SK-N-SH treated with all-trans-retinoic acid at 6 μM for 48 hours (cell line): ENCODE measurements at regions not wholly inside any gene's neighbourhood (a gene's known extent, or its start where the extent isn't known, plus 50 kb on each side); places are given as distances from the start of the nearest gene placed in this dataset.

ENCODE experiments used
- ARNTL ChIP-seq: fragments of 450-650 bp; formaldehyde crosslinking; IDR thresholded peaks from 2 replicates; pipeline ENCODE4 v1.5.0; 2020; ENCODE audit warnings: low read depth, mild to moderate bottlenecking, moderate library complexity, borderline replicate concordance
- BACH2 ChIP-seq: fragments of 250-450 bp; sonication (Bioruptor Pico); IDR thresholded peaks from 2 replicates; pipeline ENCODE4 v1.9.0; 2021; ENCODE audit warnings: mild to moderate bottlenecking, borderline replicate concordance
- GLIS3 ChIP-seq: fragments of 250-450 bp; sonication (Bioruptor Pico); IDR thresholded peaks from 2 replicates; pipeline ENCODE4 v1.5.0; 2020; ENCODE audit warnings: mild to moderate bottlenecking, moderate library complexity
- ISL1 ChIP-seq: fragments of 250-450 bp; sonication (Bioruptor Pico); IDR thresholded peaks from 2 replicates; pipeline ENCODE4 v2.1.2; 2022; ENCODE audit warnings: mild to moderate bottlenecking, moderate library complexity
- SNAI2 ChIP-seq: fragments of 250-450 bp; sonication (Bioruptor Pico); IDR thresholded peaks from 2 replicates; pipeline ENCODE4 v1.5.0; 2020; ENCODE audit warnings: mild to moderate bottlenecking, moderate library complexity
- ZC3H10 ChIP-seq: fragments of 250-450 bp; sonication (Bioruptor Pico); IDR thresholded peaks from 2 replicates; pipeline ENCODE4 v1.5.1; 2021; ENCODE audit warnings: mild to moderate bottlenecking, moderate library complexity
- ZNF70 ChIP-seq: fragments of 450-650 bp; formaldehyde crosslinking; IDR thresholded peaks from 2 replicates; pipeline ENCODE4 v1.5.0; 2020; ENCODE audit warnings: mild to moderate bottlenecking, moderate library complexity
- ZNF8 ChIP-seq: fragments of 450-650 bp; formaldehyde crosslinking; IDR thresholded peaks from 2 replicates; pipeline ENCODE4 v1.5.0; 2020; ENCODE audit warnings: mild to moderate bottlenecking, moderate library complexity
- TF ChIP-seq, protein P1 (sequence below): fragments of 250-450 bp; sonication (Bioruptor Pico); IDR thresholded peaks from 2 replicates; pipeline ENCODE4 v1.8.0; 2021; ENCODE audit warnings: low read depth, mild to moderate bottlenecking, moderate library complexity, borderline replicate concordance
- TF ChIP-seq, protein P2 (sequence below): fragments of 250-450 bp; sonication (Bioruptor Pico); IDR thresholded peaks from 2 replicates; pipeline ENCODE4 v1.8.0; 2020; ENCODE audit warnings: mild to moderate bottlenecking, moderate library complexity, borderline replicate concordance
- TF ChIP-seq, protein P3 (sequence below): fragments of 250-450 bp; sonication (Bioruptor Pico); IDR thresholded peaks from 2 replicates; pipeline ENCODE4 v1.5.0; 2020; ENCODE audit warnings: mild to moderate bottlenecking, moderate library complexity

DNA sequence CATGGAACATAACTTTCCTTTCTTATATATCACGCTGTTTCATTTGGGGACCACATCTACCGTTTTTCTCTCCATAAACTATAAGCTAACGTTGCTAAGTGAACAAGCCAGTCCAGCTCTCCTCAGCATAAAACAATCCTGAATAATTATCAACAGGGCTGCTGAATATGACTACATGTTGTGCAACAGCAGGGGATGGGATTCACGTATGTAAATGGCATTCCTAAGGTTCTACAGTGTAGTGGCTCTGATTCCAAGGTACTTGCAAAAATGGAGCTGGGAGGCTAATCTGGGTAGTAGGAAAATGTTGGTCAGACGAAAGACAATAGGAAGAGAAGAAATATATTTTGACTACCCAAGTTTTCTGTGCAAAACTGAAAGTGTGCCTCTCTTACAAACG is 262.8 kb downstream of the RWDD3 start:
- TF ChIP-seq, protein P1, sequence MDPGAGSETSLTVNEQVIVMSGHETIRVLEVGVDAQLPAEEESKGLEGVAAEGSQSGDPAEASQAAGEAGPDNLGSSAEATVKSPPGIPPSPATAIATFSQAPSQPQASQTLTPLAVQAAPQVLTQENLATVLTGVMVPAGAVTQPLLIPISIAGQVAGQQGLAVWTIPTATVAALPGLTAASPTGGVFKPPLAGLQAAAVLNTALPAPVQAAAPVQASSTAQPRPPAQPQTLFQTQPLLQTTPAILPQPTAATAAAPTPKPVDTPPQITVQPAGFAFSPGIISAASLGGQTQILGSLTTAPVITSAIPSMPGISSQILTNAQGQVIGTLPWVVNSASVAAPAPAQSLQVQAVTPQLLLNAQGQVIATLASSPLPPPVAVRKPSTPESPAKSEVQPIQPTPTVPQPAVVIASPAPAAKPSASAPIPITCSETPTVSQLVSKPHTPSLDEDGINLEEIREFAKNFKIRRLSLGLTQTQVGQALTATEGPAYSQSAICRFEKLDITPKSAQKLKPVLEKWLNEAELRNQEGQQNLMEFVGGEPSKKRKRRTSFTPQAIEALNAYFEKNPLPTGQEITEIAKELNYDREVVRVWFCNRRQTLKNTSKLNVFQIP (CRISPR knock-in tag): no peak
- TF ChIP-seq, protein P2, sequence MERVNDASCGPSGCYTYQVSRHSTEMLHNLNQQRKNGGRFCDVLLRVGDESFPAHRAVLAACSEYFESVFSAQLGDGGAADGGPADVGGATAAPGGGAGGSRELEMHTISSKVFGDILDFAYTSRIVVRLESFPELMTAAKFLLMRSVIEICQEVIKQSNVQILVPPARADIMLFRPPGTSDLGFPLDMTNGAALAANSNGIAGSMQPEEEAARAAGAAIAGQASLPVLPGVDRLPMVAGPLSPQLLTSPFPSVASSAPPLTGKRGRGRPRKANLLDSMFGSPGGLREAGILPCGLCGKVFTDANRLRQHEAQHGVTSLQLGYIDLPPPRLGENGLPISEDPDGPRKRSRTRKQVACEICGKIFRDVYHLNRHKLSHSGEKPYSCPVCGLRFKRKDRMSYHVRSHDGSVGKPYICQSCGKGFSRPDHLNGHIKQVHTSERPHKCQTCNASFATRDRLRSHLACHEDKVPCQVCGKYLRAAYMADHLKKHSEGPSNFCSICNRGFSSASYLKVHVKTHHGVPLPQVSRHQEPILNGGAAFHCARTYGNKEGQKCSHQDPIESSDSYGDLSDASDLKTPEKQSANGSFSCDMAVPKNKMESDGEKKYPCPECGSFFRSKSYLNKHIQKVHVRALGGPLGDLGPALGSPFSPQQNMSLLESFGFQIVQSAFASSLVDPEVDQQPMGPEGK: no peak
- no peak for TF ChIP-seq BACH2 (CRISPR knock-in tag)
- no peak for TF ChIP-seq GLIS3
- TF ChIP-seq ARNTL (CRISPR knock-in tag): no peak
- TF ChIP-seq, protein P3, sequence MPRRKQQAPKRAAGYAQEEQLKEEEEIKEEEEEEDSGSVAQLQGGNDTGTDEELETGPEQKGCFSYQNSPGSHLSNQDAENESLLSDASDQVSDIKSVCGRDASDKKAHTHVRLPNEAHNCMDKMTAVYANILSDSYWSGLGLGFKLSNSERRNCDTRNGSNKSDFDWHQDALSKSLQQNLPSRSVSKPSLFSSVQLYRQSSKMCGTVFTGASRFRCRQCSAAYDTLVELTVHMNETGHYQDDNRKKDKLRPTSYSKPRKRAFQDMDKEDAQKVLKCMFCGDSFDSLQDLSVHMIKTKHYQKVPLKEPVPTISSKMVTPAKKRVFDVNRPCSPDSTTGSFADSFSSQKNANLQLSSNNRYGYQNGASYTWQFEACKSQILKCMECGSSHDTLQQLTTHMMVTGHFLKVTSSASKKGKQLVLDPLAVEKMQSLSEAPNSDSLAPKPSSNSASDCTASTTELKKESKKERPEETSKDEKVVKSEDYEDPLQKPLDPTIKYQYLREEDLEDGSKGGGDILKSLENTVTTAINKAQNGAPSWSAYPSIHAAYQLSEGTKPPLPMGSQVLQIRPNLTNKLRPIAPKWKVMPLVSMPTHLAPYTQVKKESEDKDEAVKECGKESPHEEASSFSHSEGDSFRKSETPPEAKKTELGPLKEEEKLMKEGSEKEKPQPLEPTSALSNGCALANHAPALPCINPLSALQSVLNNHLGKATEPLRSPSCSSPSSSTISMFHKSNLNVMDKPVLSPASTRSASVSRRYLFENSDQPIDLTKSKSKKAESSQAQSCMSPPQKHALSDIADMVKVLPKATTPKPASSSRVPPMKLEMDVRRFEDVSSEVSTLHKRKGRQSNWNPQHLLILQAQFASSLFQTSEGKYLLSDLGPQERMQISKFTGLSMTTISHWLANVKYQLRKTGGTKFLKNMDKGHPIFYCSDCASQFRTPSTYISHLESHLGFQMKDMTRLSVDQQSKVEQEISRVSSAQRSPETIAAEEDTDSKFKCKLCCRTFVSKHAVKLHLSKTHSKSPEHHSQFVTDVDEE (CRISPR knock-in tag): no peak
- no peak for TF ChIP-seq ISL1 (CRISPR knock-in tag)
- TF ChIP-seq SNAI2: no peak
- no peak for TF ChIP-seq ZNF70 (CRISPR knock-in tag)
- no peak for TF ChIP-seq ZC3H10
- TF ChIP-seq ZNF8 (CRISPR knock-in tag): no peak
